ENCODE measurements at regions not wholly inside any gene's neighbourhood (a gene's known extent, or its start where the extent isn't known, plus 50 kb on each side); places are given as distances from the start of the nearest gene placed in this dataset.

- Mint-ChIP-seq H3K4me1 (peaks cover 15% of the 10 kb centered on the region), H3K9me3 (no peaks in the 10 kb centered on the region), H3K4me3 (no peak overlapping the region), H3K27me3 (ENCODE audit: low read depth, poor library complexity) (peaks cover 9% of the 10 kb centered on the region), H3K36me3 (ENCODE audit: low read depth) (no peaks in the 10 kb centered on the region), H3K27ac (no peak overlapping the region)
- no peak for DNase-seq
- TF ChIP-seq CTCF (IDR thresholded peaks at IDR 0.05) = no peak
These were observed 155.8 kb downstream of the FAM43A start for GRCh38 chr3:194841515-194841841.

GRCh38 chr3:194843556-194843955 is 157.9 kb downstream of the FAM43A start:
- Mint-ChIP-seq H3K36me3 (ENCODE audit: low read depth) (no peaks in the 10 kb centered on the region), H3K27ac (no peak overlapping the region), H3K4me3 (no peak overlapping the region), H3K9me3 (no peaks in the 10 kb centered on the region), H3K27me3 (ENCODE audit: low read depth, poor library complexity) (peaks cover 5% of the 10 kb centered on the region), H3K4me1 (peaks cover 7% of the 10 kb centered on the region)
- TF ChIP-seq CTCF (IDR thresholded peaks at IDR 0.05) = no peak
- no peak for DNase-seq

- Mint-ChIP-seq H3K36me3 (ENCODE audit: low read depth) (no peaks in the 10 kb centered on the region), H3K27ac (no peak overlapping the region), H3K27me3 (ENCODE audit: low read depth, poor library complexity) (peaks cover 5% of the 10 kb centered on the region), H3K9me3 (peaks cover 2% of the 10 kb centered on the region), H3K4me3 (no peak overlapping the region), H3K4me1 (peaks cover 7% of the 10 kb centered on the region)
- no peak for TF ChIP-seq CTCF (IDR thresholded peaks at IDR 0.05)
- no peak for DNase-seq
These were observed 158.4 kb downstream of the FAM43A start for GRCh38 chr3:194844046-194844445.

- H3K36me3 Mint-ChIP-seq (ENCODE audit: low read depth) = no peaks in the 10 kb centered on the region
- no peak for TF ChIP-seq CTCF (IDR thresholded peaks at IDR 0.05)
- peaks cover 6% of the 10 kb centered on the region for H3K27me3 Mint-ChIP-seq (ENCODE audit: low read depth, poor library complexity)
- H3K4me3 Mint-ChIP-seq = no peak overlapping the region
- no peak overlapping the region for H3K27ac Mint-ChIP-seq
- H3K4me1 Mint-ChIP-seq = peaks cover 19% of the 10 kb centered on the region
- no peak for DNase-seq
- H3K9me3 Mint-ChIP-seq = peaks cover 4% of the 10 kb centered on the region
These were observed 163.6 kb downstream of the FAM43A start for GRCh38 chr3:194849166-194849875.

GRCh38 chr3:194851254-194851653 is 165.6 kb downstream of the FAM43A start:
- peaks cover 26% of the 10 kb centered on the region for H3K4me1 Mint-ChIP-seq
- no peaks in the 10 kb centered on the region for H3K36me3 Mint-ChIP-seq (ENCODE audit: low read depth)
- H3K27ac Mint-ChIP-seq = no peak overlapping the region
- H3K9me3 Mint-ChIP-seq = peaks cover 4% of the 10 kb centered on the region
- no peak overlapping the region for H3K4me3 Mint-ChIP-seq
- no peak for TF ChIP-seq CTCF (IDR thresholded peaks at IDR 0.05)
- peaks cover 5% of the 10 kb centered on the region for H3K27me3 Mint-ChIP-seq (ENCODE audit: low read depth, poor library complexity)
- no peak for DNase-seq

- TF ChIP-seq CTCF (IDR thresholded peaks at IDR 0.05) = no peak
- Mint-ChIP-seq H3K4me1 (peaks cover 26% of the 10 kb centered on the region), H3K4me3 (no peak overlapping the region), H3K27me3 (ENCODE audit: low read depth, poor library complexity) (peaks cover 5% of the 10 kb centered on the region), H3K9me3 (peaks cover 4% of the 10 kb centered on the region), H3K27ac (no peak overlapping the region), H3K36me3 (ENCODE audit: low read depth) (no peaks in the 10 kb centered on the region)
- DNase-seq = no peak
These were observed 166.3 kb downstream of the FAM43A start for GRCh38 chr3:194851941-194852340.

Measured in nephron progenitor cell (in vitro differentiated cells).